H1 (cell line): ENCODE measurements at regions not wholly inside any gene's neighbourhood (a gene's known extent, or its start where the extent isn't known, plus 50 kb on each side); places are given as distances from the start of the nearest gene placed in this dataset.

Source experiments
- FOSL1 ChIP-seq: IDR thresholded peaks from 2 replicates; pipeline ENCODE4 v1.6.1; 2011; ENCODE audit warnings: mild to moderate bottlenecking, low read depth, low read length, moderate library complexity; ENCODE audit not compliant: insufficient read depth
- JUN ChIP-seq: IDR thresholded peaks from 2 replicates; pipeline ENCODE4 v1.6.1; 2011; ENCODE audit warnings: low read depth, mild to moderate bottlenecking, improper control_type of control experiment, low read length
- KDM5A ChIP-seq: fragments of 200-600 bp; IDR thresholded peaks from 2 replicates; pipeline ENCODE4 v1.7.1; 2012; ENCODE audit warnings: mild to moderate bottlenecking, low read length, inconsistent platforms, mixed read lengths
- POU5F1 ChIP-seq: IDR thresholded peaks from 2 replicates; pipeline ENCODE4 v1.6.1; 2011; ENCODE audit warnings: low read depth, mild to moderate bottlenecking, low read length, moderate library complexity
- SP4 ChIP-seq: IDR thresholded peaks from 2 replicates; pipeline ENCODE4 v1.6.1; 2012; ENCODE audit warnings: low read length, inconsistent platforms
- TBP ChIP-seq: IDR thresholded peaks from 2 replicates; pipeline ENCODE4 v1.6.1; 2011; ENCODE audit warnings: low read depth, low read length, improper control_type of control experiment

DNA sequence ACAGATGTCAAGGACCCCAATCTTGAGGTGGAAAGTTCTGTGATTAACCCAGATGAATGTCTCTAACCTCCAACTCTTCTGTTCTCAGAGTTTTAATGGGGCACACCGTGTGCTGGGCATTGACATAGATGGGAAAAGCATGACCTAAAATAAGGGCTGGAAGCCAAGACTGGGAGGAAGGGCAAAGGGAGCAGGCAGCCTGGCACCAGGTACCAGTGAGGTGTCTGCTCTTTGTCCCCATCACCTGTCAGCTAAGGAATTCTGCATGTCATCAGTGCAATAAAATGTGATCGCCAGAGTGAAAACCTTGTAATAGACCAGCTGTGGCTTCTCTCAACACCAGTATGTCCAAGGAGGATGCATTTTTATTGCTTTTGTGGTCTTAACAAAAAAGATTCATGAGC lies 143.5 kb upstream of the TPM1 start (continued):
- no peak for TF ChIP-seq JUN
- TF ChIP-seq SP4, result no peak
- no peak for TF ChIP-seq TBP
- no peak for TF ChIP-seq POU5F1
- no peak for TF ChIP-seq KDM5A
- TF ChIP-seq FOSL1, result no peak
